GM12878 (cell line): ENCODE measurements at regions not wholly inside any gene's neighbourhood (a gene's known extent, or its start where the extent isn't known, plus 50 kb on each side); places are given as distances from the start of the nearest gene placed in this dataset.

Experiments used
- ATAC-seq: fragments of 200-7000 bp; cut with Tn5 transposase; 3 replicates; pipeline ENCODE4 v1.9.1; 2020; ENCODE audit warnings: mild to moderate bottlenecking, moderate library complexity
- BruUV-seq: library from RNA; stranded (reverse); fragments of 400-500 nt; replicated peaks from 2 replicates; lab custom pipeline; 2021; lab: Mats Ljungman, UMichigan
- CTCF ChIA-PET: fragments of 300-600 bp; sonication (Branson Sonifier 250); formaldehyde crosslinking; extraction: SDS; loops from one replicate; lab custom pipeline; 2021; ENCODE audit warnings: inconsistent platforms; lab: Yijun Ruan, JAX
- POLR2A ChIA-PET: fragments of 350-600 bp; formaldehyde crosslinking; extraction: SDS; loops from one replicate; lab custom pipeline; 2021; ENCODE audit warnings: inconsistent platforms; lab: Charles Lee
- RAD21 ChIA-PET: fragments of 300-600 bp; sonication (Branson Sonifier 250); formaldehyde crosslinking; loops from one replicate; lab custom pipeline; 2023; ENCODE audit warnings: antibody characterized with exemption; ENCODE audit not compliant: unreplicated experiment; lab: Charles Lee
- SMC1A ChIA-PET: fragments of 300-600 bp; sonication (Branson Sonifier 250); formaldehyde crosslinking; loops from one replicate; lab custom pipeline; 2023; ENCODE audit not compliant: unreplicated experiment, uncharacterized antibody; lab: Charles Lee
- DNase-seq: peaks from one replicate; pipeline ENCODE4 v3.0.0-alpha.2; 2011; ENCODE audit warnings: low read depth, low spot score
- FAIRE-seq: peaks from 3 replicates; lab custom pipeline; 2011; peaks lifted over from hg19 to GRCh38; lab: Jason Lieb, UNC
- H2AFZ ChIP-seq: 2 replicates; pipeline ENCODE4 v1.6.0; 2011; ENCODE audit warnings: low read depth, low read length, control low read depth; ENCODE audit not compliant: control insufficient read depth
- H3K27ac ChIP-seq: 2 replicates; pipeline ENCODE4 v1.5.1; 2011; ENCODE audit warnings: control low read depth; ENCODE audit not compliant: control insufficient read depth, insufficient read depth
- H3K27me3 ChIP-seq, 2 experiments: replicated peaks in 1 of 2; 2 replicates each; pipeline versions ENCODE4 v1.6.0 to v1.6.1; 2011; ENCODE audit warnings: low read length in 1 of 2; ENCODE audit not compliant: control insufficient read depth in 2 of 2, insufficient read depth in 2 of 2
- H3K36me3 ChIP-seq, 2 experiments: 2 replicates each; pipeline ENCODE4 v1.5.1; 2011; ENCODE audit warnings: low read length in 1 of 2; ENCODE audit not compliant: control insufficient read depth in 2 of 2, insufficient read depth in 2 of 2
- H3K4me1 ChIP-seq: 2 replicates; pipeline ENCODE4 v1.6.1; 2011; ENCODE audit warnings: mild to moderate bottlenecking, low read length, moderate library complexity, mixed read lengths; ENCODE audit not compliant: control insufficient read depth, insufficient read depth
- H3K4me2 ChIP-seq: 2 replicates; pipeline ENCODE4 v1.6.0; 2011; ENCODE audit warnings: control low read depth; ENCODE audit not compliant: control insufficient read depth, insufficient read depth
- H3K4me3 ChIP-seq: fragments of 200-600 bp; sonication (generic); 2 replicates; pipeline ENCODE4 v1.5.1; 2016
- H3K79me2 ChIP-seq: 2 replicates; pipeline ENCODE4 v1.6.0; 2011; ENCODE audit warnings: low read length; ENCODE audit not compliant: control insufficient read depth, insufficient read depth
- H3K9ac ChIP-seq: 2 replicates; pipeline ENCODE4 v1.8.0; 2011; ENCODE audit warnings: low read length, control low read depth, mixed read lengths; ENCODE audit not compliant: control insufficient read depth, insufficient read depth
- H3K9me3 ChIP-seq: replicated peaks from 3 replicates; pipeline ENCODE4 v1.5.1; 2011; ENCODE audit warnings: mild to moderate bottlenecking, low read length; ENCODE audit not compliant: control insufficient read depth, insufficient read depth
- H4K20me1 ChIP-seq: 2 replicates; pipeline ENCODE4 v1.6.0; 2011; ENCODE audit not compliant: control insufficient read depth, insufficient read depth
- EGR1 ChIP-seq, 2 experiments: IDR thresholded peaks; 1 replicate in 1 of 2; 2 replicates in 1 of 2; pipeline ENCODE4 v1.6.1; 2011 to 2012; ENCODE audit warnings: low read depth in 2 of 2, low read length in 2 of 2, borderline replicate concordance in 1 of 2, mild to moderate bottlenecking in 1 of 2, moderate library complexity in 1 of 2
- MYB ChIP-seq: fragments of 150-350 bp; IDR thresholded peaks from 2 replicates; pipeline ENCODE4 v1.6.1; 2014; ENCODE audit warnings: mild to moderate bottlenecking, low read depth, low read length, borderline replicate concordance
- POLR2AphosphoS2 ChIP-seq: IDR thresholded peaks from 2 replicates; pipeline ENCODE4 v1.6.1; 2011; ENCODE audit warnings: low read depth, mild to moderate bottlenecking, low read length, improper control_type of control experiment, moderate library complexity
- POU2F2 ChIP-seq: IDR thresholded peaks from 3 replicates; pipeline ENCODE4 v1.6.1; 2011; ENCODE audit warnings: low read depth, mild to moderate bottlenecking, low read length, borderline replicate concordance
- RFX5 ChIP-seq: IDR thresholded peaks from 2 replicates; pipeline ENCODE4 v1.6.1; 2011; ENCODE audit warnings: low read depth, low read length, improper control_type of control experiment
- TCF3 ChIP-seq: IDR thresholded peaks from 2 replicates; pipeline ENCODE4 v1.6.1; 2012; ENCODE audit warnings: low read depth, mild to moderate bottlenecking, low read length, borderline replicate concordance; ENCODE audit not compliant: insufficient read depth
- WRNIP1 ChIP-seq: IDR thresholded peaks from 2 replicates; pipeline ENCODE4 v1.6.1; 2011; ENCODE audit warnings: low read depth, low read length, improper control_type of control experiment, borderline replicate concordance
- WGBS: methylation state at CpG from one replicate; pipeline ENCODE4 v1.1.6; 2016; ENCODE audit warnings: low lambda C conversion rate; ENCODE audit not compliant: insufficient replicate concordance, insufficient coverage; ENCODE audit errors: missing lambda C conversion rate; 5-methylcytosine and 5-hydroxymethylcytosine counted together
- in situ Hi-C: fragments of 300-500 bp; cut with MboI; formaldehyde crosslinking; loops from 9 replicates; pipeline ENCODE4 v1.14.3; 2018; ENCODE audit warnings: mixed read lengths
- intact Hi-C: fragments of 100-400 bp; cut with micrococcal nuclease; formaldehyde crosslinking; loops from one replicate; pipeline ENCODE4 v1.14.2; 2022; ENCODE audit not compliant: unreplicated experiment
- TF ChIP-seq, protein P1 (sequence below): fragments of 150-350 bp; IDR thresholded peaks from 2 replicates; pipeline ENCODE4 v1.6.1; 2016; ENCODE audit warnings: low read depth, low read length
- TF ChIP-seq, protein P2 (sequence below): IDR thresholded peaks from 2 replicates; pipeline ENCODE4 v1.6.1; 2012; ENCODE audit warnings: low read length, inconsistent platforms
- TF ChIP-seq, protein P3 (sequence below): fragments of 450-650 bp; IDR thresholded peaks from 2 replicates; pipeline ENCODE4 v1.6.1; 2017; ENCODE audit warnings: mild to moderate bottlenecking, low read depth, inconsistent platforms; ENCODE audit not compliant: poor library complexity, severe bottlenecking

DNA sequence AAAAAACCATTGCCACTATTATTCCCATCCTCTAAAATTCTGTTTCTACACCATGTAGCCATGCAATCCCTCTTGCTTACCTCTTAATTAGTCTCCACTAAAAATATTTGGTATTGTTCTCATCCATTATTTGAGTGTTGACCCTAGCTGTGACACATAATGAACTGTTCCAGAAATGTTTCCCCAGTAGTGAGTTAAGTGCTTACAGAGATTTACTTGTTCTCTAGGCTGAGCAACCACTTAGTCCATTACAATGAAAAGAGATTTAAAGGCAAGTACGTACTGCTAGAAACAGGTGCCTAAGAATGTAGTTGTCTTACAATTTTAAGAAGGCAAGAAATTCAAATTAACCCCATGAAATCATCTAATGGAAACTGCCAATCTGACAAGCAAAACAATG is 112.7 kb upstream of the PTPN13 start:
- no peak for DNase-seq
- POLR2A ChIA-PET, result no interaction called here
- RAD21 ChIA-PET, result interaction anchor here (1.4 to 3.3 kb wide), 2 partner anchors 14 to 18 kb away, joined by 3 to 9 read pairs; no protein-coding TSS in a partner anchor
- no TSS peak for BruUV-seq
- no peaks in the 10 kb centered on the region for H3K79me2 ChIP-seq
- H3K9me3 ChIP-seq, result no peaks in the 10 kb centered on the region
- H4K20me1 ChIP-seq, result no peaks in the 10 kb centered on the region
- SMC1A ChIA-PET, result interaction anchor here (1.2 to 4.2 kb wide), 2 partner anchors 12 to 15 kb away, joined by 3 to 42 read pairs; no protein-coding TSS in a partner anchor
- H3K4me3 ChIP-seq, result no peak overlapping the region
- TF ChIP-seq, protein P1, sequence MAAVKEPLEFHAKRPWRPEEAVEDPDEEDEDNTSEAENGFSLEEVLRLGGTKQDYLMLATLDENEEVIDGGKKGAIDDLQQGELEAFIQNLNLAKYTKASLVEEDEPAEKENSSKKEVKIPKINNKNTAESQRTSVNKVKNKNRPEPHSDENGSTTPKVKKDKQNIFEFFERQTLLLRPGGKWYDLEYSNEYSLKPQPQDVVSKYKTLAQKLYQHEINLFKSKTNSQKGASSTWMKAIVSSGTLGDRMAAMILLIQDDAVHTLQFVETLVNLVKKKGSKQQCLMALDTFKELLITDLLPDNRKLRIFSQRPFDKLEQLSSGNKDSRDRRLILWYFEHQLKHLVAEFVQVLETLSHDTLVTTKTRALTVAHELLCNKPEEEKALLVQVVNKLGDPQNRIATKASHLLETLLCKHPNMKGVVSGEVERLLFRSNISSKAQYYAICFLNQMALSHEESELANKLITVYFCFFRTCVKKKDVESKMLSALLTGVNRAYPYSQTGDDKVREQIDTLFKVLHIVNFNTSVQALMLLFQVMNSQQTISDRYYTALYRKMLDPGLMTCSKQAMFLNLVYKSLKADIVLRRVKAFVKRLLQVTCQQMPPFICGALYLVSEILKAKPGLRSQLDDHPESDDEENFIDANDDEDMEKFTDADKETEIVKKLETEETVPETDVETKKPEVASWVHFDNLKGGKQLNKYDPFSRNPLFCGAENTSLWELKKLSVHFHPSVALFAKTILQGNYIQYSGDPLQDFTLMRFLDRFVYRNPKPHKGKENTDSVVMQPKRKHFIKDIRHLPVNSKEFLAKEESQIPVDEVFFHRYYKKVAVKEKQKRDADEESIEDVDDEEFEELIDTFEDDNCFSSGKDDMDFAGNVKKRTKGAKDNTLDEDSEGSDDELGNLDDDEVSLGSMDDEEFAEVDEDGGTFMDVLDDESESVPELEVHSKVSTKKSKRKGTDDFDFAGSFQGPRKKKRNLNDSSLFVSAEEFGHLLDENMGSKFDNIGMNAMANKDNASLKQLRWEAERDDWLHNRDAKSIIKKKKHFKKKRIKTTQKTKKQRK, result no peak
- no peak for TF ChIP-seq MYB
- TF ChIP-seq WRNIP1, result no peak
- TF ChIP-seq POU2F2, result no peak
- TF ChIP-seq POLR2AphosphoS2, result no peak
- TF ChIP-seq, protein P2, sequence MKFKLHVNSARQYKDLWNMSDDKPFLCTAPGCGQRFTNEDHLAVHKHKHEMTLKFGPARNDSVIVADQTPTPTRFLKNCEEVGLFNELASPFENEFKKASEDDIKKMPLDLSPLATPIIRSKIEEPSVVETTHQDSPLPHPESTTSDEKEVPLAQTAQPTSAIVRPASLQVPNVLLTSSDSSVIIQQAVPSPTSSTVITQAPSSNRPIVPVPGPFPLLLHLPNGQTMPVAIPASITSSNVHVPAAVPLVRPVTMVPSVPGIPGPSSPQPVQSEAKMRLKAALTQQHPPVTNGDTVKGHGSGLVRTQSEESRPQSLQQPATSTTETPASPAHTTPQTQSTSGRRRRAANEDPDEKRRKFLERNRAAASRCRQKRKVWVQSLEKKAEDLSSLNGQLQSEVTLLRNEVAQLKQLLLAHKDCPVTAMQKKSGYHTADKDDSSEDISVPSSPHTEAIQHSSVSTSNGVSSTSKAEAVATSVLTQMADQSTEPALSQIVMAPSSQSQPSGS, result no peak
- no peak for TF ChIP-seq TCF3
- TF ChIP-seq EGR1 (IDR thresholded peaks at IDR 0.05; ENCODE audit: borderline replicate concordance in 1 of 2, low read depth in 2 of 2, low read length in 2 of 2), result no peak
- TF ChIP-seq RFX5, result no peak
- TF ChIP-seq, protein P3, sequence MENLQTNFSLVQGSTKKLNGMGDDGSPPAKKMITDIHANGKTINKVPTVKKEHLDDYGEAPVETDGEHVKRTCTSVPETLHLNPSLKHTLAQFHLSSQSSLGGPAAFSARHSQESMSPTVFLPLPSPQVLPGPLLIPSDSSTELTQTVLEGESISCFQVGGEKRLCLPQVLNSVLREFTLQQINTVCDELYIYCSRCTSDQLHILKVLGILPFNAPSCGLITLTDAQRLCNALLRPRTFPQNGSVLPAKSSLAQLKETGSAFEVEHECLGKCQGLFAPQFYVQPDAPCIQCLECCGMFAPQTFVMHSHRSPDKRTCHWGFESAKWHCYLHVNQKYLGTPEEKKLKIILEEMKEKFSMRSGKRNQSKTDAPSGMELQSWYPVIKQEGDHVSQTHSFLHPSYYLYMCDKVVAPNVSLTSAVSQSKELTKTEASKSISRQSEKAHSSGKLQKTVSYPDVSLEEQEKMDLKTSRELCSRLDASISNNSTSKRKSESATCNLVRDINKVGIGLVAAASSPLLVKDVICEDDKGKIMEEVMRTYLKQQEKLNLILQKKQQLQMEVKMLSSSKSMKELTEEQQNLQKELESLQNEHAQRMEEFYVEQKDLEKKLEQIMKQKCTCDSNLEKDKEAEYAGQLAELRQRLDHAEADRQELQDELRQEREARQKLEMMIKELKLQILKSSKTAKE, result no peak
- CTCF ChIA-PET, result interaction anchor here (1.2 to 1.3 kb wide), 3 partner anchors 14 to 416 kb away, joined by 3 to 5 read pairs (median 3); no protein-coding TSS in a partner anchor
- no peak overlapping the region for H3K9ac ChIP-seq
- WGBS, result 5% methylated on average over 1 of the region's 1 CpG
- no peak overlapping the region for H3K27ac ChIP-seq
- H3K27me3 ChIP-seq, result no peaks in the 10 kb centered on the region
- ATAC-seq, result no peak
- in situ Hi-C loops, result no loop called here
- intact Hi-C loops, result no loop called here
- no peaks in the 10 kb centered on the region for H3K36me3 ChIP-seq
- H3K4me2 ChIP-seq, result no peak overlapping the region
- no peak overlapping the region for H2AFZ ChIP-seq
- H3K4me1 ChIP-seq, result no peaks in the 10 kb centered on the region
- FAIRE-seq, result no peak
